ENCODE measurements at regions not wholly inside any gene's neighbourhood (a gene's known extent, or its start where the extent isn't known, plus 50 kb on each side); places are given as distances from the start of the nearest gene placed in this dataset.

- TF ChIP-seq POLR2AphosphoS5 (IDR thresholded peaks at IDR 0.05; ENCODE audit: low read depth, low read length) (no peak), SIN3A (IDR thresholded peaks at IDR 0.05; ENCODE audit: borderline replicate concordance, insufficient read depth, low read depth, low read length) (no peak), REST (IDR thresholded peaks at IDR 0.05; ENCODE audit: insufficient read depth in 1 of 2, low read depth in 2 of 2, low read length in 1 of 2) (no peak), CTCF (IDR thresholded peaks at IDR 0.05) (no peak), TCF7L2 (IDR thresholded peaks at IDR 0.05; ENCODE audit: low read depth, low read length) (no peak)
Measured at GRCh38 chr2:9083287-9083686, 79.8 kb upstream of the MBOAT2 start.

GRCh38 chr2:9082158-9082557 is 78.7 kb upstream of the MBOAT2 start:
- intact Hi-C loops (cut with micrococcal nuclease; ENCODE audit: unreplicated experiment) = no loop called here
- Histone ChIP-seq H3K9me3 (ENCODE audit: control insufficient read depth, insufficient read depth, low read depth, low read length) (no peaks in the 10 kb centered on the region), H3K36me3 (ENCODE audit: control insufficient read depth, insufficient read depth, low read length) (no peaks in the 10 kb centered on the region), H3K4me3 (ENCODE audit: low read depth in 2 of 2, low read length in 2 of 2) (no peak overlapping the region), H3K27ac (ENCODE audit: low read length) (no peak overlapping the region), H3K27me3 (ENCODE audit: control insufficient read depth, insufficient read depth, low read length) (no peaks in the 10 kb centered on the region), H3K4me1 (ENCODE audit: control insufficient read depth, insufficient read depth, low read length) (no peaks in the 10 kb centered on the region)
- ChIA-PET CTCF (no interaction called here), POLR2A (interaction anchor here (0.6 kb wide), 1 partner anchor 511 kb away, joined by 11 read pairs; no protein-coding TSS in a partner anchor)
- in situ Hi-C loops (cut with HindIII; ENCODE audit: low pct_unique_long_range_greater_than_20kb, low sequenced_read_pairs) = no loop called here
- ATAC-seq (no peak), DNase-seq (ENCODE audit: low read depth, low spot score) (no peak)
- TF ChIP-seq CTCF (IDR thresholded peaks at IDR 0.05) (no peak), REST (IDR thresholded peaks at IDR 0.05; ENCODE audit: insufficient read depth in 1 of 2, low read depth in 2 of 2, low read length in 1 of 2) (no peak), SIN3A (IDR thresholded peaks at IDR 0.05; ENCODE audit: borderline replicate concordance, insufficient read depth, low read depth, low read length) (no peak), TCF7L2 (IDR thresholded peaks at IDR 0.05; ENCODE audit: low read depth, low read length) (no peak)
- BruUV-seq (replicated peaks) = no TSS peak

More at GRCh38 chr2:9083287-9083686, 79.8 kb upstream of the MBOAT2 start:
- CTCF ChIA-PET = no interaction called here
- H3K36me3 ChIP-seq (ENCODE audit: control insufficient read depth, insufficient read depth, low read length) = no peaks in the 10 kb centered on the region
- BruUV-seq (replicated peaks) = no TSS peak
- intact Hi-C loops (cut with micrococcal nuclease; ENCODE audit: unreplicated experiment) = no loop called here
- in situ Hi-C loops (cut with HindIII; ENCODE audit: low pct_unique_long_range_greater_than_20kb, low sequenced_read_pairs) = no loop called here
- H3K4me3 ChIP-seq (ENCODE audit: low read depth in 2 of 2, low read length in 2 of 2) = no peak overlapping the region
- no peak for ATAC-seq
- H3K4me1 ChIP-seq (ENCODE audit: control insufficient read depth, insufficient read depth, low read length) = no peaks in the 10 kb centered on the region
- no peaks in the 10 kb centered on the region for H3K9me3 ChIP-seq (ENCODE audit: control insufficient read depth, insufficient read depth, low read depth, low read length)
- DNase-seq (ENCODE audit: low read depth, low spot score) = no peak
- no peak overlapping the region for H3K27ac ChIP-seq (ENCODE audit: low read length)
- POLR2A ChIA-PET = no interaction called here
- H3K27me3 ChIP-seq (ENCODE audit: control insufficient read depth, insufficient read depth, low read length) = no peaks in the 10 kb centered on the region
